NCI-H2196 treated with DMSO at 0.1 percent for 48 hours (cell line): ENCODE measurements at regions not wholly inside any gene's neighbourhood (a gene's known extent, or its start where the extent isn't known, plus 50 kb on each side); places are given as distances from the start of the nearest gene placed in this dataset.
"Not testable (repeated sequence)": the region's sequence is repeated elsewhere in the genome, so short reads cannot be mapped to it uniquely, and the experiment has no call there.

Experiments
- DNase-seq: peaks from one replicate; lab custom pipeline; 2025; ENCODE audit not compliant: unreplicated experiment; lab: John Stamatoyannopoulos, UW

DNA sequence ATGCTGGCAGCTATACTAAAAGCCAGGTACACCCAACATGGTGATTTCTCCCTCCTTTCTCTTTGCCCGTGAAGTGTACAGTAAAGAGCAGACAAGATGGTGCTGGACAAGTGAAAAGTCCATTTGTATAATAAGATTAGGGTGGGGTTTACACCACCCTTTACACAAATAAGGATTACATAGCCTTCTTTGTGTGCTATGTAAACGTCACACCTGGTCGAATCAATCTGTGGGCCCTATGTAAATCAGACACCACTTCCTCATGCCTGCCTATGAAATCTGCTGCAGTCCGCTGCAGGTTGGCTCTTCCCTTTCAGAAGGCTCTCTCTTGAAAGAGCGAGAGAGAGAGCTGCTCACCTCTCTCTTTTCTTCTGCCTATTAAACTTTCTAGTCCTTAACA lies 1054.3 kb upstream of the SLC39A10 start:
- DNase-seq, result no peak

DNA sequence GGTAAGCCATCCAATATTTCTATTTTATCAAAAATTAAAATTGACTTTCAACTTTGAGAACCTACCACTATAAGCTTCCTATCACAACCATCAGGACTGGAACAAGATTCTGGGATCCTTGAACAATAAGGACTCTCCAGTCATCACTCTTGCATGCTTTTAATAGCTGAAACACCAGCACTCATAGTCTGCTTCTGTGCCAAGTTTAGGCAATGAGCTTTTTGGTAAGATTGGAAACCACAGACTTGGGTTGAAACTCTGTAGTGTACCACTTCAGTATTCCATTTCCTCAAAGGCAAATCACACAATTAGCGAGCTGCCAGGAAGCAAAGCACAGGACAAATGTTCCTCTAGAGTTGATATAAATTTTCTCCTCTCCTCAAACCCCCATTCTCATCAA lies 1065.8 kb upstream of the SLC39A10 start:
- no peak for DNase-seq

DNA sequence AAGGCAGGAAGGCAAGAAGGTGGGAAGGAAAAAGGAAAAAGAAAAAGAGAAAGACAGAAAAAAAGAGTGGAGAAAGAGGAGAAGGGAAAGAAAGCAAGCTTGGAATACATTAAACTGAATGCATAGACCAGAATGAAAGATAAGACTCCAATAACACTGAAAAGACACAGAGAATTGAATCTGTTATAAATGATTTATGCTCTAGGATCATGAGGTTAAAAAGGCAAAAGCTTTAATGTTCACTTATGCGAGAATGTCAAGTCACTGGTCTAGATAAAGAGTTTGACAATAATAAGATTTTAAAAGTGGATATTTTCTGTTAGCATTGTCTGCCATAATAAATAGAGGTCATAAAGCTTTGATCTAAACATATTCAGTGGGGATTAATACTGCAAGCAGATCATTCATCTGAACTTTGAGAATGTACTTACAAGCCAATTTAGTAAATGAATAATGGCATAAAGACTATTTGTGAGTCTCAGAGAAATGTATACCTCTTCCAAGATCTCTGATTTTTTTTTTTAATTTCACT lies 1069.2 kb upstream of the SLC39A10 start:
- no peak for DNase-seq

DNA sequence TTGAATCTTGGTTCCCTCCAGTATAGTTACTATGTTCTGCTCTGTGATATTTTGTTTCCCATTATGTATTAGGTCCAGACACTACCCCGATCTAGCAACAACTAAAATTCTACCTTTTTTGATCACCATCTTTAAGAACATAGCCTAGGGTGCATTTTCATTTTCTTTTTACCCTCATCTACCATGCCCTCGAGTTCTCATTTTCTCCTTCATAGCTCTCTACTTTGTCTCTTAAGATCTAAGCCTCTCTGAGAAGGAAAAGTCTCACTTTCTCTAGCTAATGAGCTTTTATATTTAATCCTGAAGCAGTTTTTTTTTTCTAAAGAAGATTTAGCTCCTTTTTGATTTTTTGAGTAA lies 1089.4 kb upstream of the SLC39A10 start:
- no peak for DNase-seq

DNA sequence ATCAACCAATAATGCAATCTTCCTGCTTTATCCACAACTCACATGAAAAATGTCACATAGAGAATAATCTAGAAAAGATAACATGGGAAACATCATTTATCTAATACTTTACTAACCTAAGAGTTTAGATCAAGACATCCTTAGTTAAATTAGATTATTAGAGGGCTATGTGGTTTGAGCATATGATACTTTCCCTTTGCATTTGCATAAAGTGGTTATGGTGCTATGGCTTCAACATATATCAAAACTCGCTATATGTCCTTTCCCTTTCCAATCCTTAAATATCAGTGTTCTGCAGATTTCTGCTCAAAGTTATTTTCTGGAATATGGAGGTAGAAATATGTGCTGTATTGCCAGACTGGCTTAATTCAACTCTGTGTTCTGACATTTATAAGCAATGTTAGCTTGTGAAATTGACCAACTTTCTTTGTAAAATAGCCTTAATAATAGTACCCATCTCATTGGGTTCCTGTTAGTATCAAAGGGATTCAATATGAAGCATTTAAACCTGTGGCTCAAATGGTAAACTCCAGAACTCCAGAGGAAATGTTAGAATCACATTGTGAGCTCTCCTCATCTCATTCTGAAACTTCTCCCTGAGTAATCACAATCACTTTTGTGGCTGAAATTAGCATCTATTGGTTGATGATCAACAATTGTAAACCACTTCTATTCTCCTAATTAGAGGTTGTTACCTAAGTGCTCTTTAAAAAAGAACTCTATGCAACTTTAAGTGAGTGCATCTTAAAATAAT lies 1089.9 kb upstream of the SLC39A10 start:
- DNase-seq, result no peak

- no peak for DNase-seq
Measured at GRCh38 chr2:194564422-194564821, 1092.6 kb upstream of the SLC39A10 start.

DNA sequence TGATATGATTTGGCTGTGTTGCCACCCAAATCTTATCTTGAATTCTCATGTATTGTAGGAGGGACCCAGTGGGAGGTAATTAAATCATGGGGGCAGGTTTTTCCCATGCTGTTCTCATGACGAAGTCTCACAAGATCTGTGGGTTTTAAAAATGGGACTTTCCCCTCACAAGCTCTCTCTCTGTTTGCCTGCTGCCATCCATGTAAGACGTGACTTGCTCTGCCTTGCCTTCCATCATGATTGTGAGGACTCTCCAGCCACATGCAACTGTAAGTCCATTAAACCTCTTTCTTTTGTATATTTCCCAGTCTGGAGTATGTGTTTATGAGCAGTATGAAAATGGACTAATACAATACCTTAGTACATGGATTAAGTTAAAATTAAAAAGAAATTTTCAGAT lies 1094.7 kb upstream of the SLC39A10 start:
- DNase-seq, result no peak

DNA sequence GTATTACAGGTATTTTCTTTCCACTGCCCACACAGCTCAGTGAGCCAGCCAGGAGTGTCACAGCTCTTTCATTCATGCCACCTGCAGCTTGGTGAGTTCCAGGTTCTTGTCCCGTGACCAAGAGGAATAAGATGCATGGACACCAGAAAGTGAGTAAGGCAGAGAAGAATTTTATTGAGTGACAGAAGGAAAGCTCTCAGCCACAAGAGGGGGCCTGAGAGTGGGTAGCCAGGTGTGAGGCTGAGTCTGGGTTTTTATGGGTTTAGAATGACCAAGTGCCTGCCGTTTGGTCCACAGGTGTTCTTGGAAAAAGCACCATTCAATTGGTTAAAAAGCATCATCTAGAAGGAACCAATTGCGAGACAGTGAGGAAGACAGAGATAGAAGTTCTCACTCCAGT lies 1097.1 kb upstream of the SLC39A10 start:
- no peak for DNase-seq

DNA sequence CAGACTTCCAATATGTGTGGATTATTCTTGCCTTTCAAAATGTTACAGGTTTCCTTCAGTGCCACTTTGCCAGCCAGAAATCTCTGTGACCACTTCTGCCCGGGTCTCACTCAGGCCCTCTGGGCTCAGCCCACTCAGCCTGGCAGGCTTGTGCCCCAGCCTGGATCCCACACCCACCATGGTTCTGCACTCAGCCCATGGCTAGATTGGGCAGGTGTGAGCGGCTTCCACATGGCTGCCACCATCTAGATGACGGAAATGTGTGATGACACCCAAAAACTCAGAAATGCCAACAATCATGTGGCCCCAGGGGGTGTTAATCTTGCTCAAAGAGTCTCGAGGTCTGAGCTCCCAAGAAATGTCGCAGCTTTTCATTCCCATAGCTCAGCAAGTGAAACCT lies 1097.5 kb upstream of the SLC39A10 start:
- no peak for DNase-seq

GRCh38 chr2:194557993-194558392 lies 1099.0 kb upstream of the SLC39A10 start:
- DNase-seq, result no peak

- DNase-seq, result no peak
Measured at GRCh38 chr2:194556629-194557028, 1100.4 kb upstream of the SLC39A10 start.

DNA sequence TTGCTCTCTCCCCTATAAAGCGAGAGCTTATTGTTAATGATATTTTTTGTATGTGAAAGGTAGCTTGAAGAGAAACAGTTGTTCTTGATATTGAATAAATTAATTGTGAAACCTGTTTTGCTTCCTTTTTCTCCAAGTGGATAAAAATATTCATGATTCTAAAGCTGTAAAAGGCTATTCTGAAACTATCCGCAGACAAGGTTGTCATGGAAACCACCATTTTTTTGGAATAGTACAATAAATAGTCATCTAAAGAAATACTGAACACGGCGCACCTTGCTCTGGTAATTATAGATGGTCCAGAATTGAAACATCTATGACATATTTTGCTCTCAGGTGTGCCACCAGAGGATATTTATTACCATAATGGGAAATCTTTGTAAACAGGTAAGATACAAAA lies 1103.0 kb upstream of the SLC39A10 start:
- DNase-seq, result no peak

- no peak for DNase-seq
Measured at GRCh38 chr2:194550702-194551101, 1106.3 kb upstream of the SLC39A10 start.

DNA sequence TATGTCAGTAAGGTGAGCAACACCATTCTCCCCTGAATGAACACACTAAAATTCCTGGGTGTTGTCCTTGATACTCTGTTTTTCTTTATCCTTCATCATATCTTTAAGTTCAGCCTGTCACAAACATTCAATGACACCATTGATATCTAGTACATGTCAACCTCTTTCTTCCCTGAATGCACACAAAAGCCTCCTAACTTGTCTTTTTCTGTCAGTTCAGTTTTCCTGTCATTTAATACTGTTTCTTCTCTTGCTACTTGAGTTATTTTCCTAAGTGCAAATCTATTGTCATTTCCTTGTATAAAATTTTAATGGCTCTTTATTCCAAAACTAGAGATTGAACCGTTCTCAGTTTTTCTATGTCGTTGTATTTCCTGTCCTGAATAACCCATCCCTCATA lies 1107.6 kb upstream of the SLC39A10 start:
- DNase-seq, result no peak

- DNase-seq, result no peak
Measured at GRCh38 chr2:194545978-194546377, 1111.0 kb upstream of the SLC39A10 start.

GRCh38 chr2:194539425-194539824 lies 1117.6 kb upstream of the SLC39A10 start:
- no peak for DNase-seq

- no peak for DNase-seq
Measured at GRCh38 chr2:194526121-194526520, 1130.9 kb upstream of the SLC39A10 start.

DNA sequence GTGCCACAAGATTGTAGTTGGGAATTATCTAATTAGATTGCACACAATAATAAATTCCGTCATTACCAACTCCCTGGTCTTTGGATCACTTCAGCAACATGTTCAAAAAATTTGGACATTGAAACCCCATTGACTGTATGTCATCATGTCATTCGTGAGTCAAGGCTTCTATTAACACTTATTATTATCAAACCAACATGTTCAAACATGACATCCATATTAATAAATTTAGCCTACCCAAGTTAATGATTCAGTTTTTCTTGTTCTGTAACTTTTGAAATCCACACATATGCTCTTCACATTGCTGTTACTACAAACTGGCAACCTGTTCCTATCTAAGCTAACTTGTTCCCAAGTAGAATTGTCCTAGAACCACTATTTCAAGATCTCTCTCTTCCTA lies 1142.7 kb upstream of the SLC39A10 start:
- no peak for DNase-seq

- DNase-seq, result not testable (repeated sequence)
Measured at GRCh38 chr2:194511070-194511469, 1146.0 kb upstream of the SLC39A10 start.

- DNase-seq, result not testable (repeated sequence)
Measured at GRCh38 chr2:194504876-194505275, 1152.2 kb upstream of the SLC39A10 start.

DNA sequence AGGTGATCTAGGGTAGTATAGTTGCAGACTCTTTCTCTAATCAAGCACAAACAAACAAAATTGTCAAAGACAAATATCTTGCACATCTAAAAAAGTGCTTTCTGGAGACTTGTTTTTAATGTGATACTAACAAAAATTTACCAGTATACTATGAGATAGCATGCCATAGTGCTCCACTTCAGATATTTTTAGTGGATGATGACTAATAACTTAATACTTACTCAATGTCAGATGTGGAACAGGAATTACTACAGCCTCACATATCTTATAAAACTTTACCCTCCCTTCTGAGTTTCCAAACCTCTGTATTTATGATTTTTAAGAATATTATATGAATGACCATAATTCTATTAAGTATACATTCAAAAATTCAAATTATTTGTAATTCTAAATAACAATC lies 1162.0 kb upstream of the SLC39A10 start:
- DNase-seq, result no peak

- no peak for DNase-seq
Measured at GRCh38 chr2:194494401-194494800, 1162.6 kb upstream of the SLC39A10 start.
